ENCODE measurements at regions not wholly inside any gene's neighbourhood (a gene's known extent, or its start where the extent isn't known, plus 50 kb on each side); places are given as distances from the start of the nearest gene placed in this dataset.
A peak's percentile ranks its signal among the peaks of the same experiment; 100 is the strongest.
"Not testable (repeated sequence)": the region's sequence is repeated elsewhere in the genome, so short reads cannot be mapped to it uniquely, and the experiment has no call there.

DNA sequence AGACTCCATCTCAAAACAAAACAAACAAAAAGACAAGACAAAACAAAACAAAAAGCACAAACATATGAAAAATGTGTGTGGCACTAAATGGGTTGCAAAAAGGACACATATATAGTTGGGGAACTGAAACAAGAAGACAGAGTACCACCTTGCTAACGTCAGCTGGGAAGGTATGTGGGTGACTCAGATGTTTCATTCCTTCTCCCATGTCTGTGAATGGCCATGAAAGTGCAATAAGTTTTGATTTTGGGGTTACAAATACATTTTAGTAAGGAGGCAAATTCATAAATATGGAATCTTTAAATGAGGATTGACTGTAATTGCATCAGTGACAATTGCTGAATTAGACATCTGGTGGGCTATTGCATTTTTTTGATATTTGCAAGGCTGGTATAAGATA is 81.6 kb upstream of the KLF4 start:
- ATAC-seq (ENCODE audit: low FRiP score) (no peak), DNase-seq (ENCODE audit: low spot score) (no peak)
- TF ChIP-seq, protein P1, sequence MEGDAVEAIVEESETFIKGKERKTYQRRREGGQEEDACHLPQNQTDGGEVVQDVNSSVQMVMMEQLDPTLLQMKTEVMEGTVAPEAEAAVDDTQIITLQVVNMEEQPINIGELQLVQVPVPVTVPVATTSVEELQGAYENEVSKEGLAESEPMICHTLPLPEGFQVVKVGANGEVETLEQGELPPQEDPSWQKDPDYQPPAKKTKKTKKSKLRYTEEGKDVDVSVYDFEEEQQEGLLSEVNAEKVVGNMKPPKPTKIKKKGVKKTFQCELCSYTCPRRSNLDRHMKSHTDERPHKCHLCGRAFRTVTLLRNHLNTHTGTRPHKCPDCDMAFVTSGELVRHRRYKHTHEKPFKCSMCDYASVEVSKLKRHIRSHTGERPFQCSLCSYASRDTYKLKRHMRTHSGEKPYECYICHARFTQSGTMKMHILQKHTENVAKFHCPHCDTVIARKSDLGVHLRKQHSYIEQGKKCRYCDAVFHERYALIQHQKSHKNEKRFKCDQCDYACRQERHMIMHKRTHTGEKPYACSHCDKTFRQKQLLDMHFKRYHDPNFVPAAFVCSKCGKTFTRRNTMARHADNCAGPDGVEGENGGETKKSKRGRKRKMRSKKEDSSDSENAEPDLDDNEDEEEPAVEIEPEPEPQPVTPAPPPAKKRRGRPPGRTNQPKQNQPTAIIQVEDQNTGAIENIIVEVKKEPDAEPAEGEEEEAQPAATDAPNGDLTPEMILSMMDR (IDR thresholded peaks at IDR 0.05): no peak

- TF ChIP-seq, protein P1 (IDR thresholded peaks at IDR 0.05): no peak
- DNase-seq (ENCODE audit: low spot score): no peak
- ATAC-seq (ENCODE audit: low FRiP score): peak; percentile 63
Observed at GRCh38 chr9:107569174-107569573, 79.6 kb upstream of the KLF4 start.

DNA sequence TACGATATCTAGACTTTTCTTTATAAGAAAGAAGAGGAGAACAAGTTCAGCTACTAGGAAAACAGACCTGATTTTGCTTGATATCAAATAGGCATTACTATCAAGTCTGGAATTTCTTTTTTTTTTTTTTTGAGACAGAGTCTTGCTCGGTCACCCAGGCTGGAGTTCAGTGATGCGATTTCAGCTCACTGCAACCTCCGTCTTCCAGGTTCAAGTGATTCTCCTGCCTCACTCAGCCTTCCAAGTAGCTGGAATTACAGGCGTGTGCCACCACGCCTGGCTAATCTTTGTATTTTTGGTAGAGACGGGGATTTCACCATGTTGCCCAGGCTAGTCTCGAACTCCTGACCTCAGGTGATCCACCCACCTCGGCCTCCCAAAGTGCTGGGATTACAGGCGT is 78.8 kb upstream of the KLF4 start:
- not testable (repeated sequence) for DNase-seq (ENCODE audit: low spot score); ATAC-seq (ENCODE audit: low FRiP score)

- TF ChIP-seq, protein P1 (IDR thresholded peaks at IDR 0.05): no peak
- DNase-seq (ENCODE audit: low spot score) (no peak), ATAC-seq (ENCODE audit: low FRiP score) (no peak)
Observed at GRCh38 chr9:107567462-107567861, 77.9 kb upstream of the KLF4 start.

- ATAC-seq (ENCODE audit: low FRiP score) (no peak), DNase-seq (ENCODE audit: low spot score) (no peak)
- TF ChIP-seq, protein P1 (IDR thresholded peaks at IDR 0.05): no peak
Observed at GRCh38 chr9:107566611-107567061, 77.1 kb upstream of the KLF4 start.

DNA sequence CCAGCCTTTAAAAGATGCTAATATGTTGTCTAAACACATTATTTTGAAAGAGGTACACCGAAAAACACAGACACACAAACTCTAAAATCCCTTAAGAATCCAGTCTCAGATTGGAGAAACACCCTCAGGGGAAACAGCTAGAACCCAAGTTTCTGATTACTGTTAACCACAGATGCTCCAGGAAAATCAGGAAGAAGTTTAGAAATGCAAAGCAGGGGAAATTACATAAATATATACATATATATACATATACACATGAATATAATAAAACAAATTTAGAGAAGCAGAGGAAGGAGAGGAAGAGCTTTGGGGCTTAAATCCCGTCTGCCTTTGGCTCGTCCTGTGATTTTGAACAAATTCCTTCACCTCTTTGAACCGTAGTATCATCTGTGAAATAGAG is 73.2 kb upstream of the KLF4 start:
- DNase-seq (ENCODE audit: low spot score) (no peak), ATAC-seq (ENCODE audit: low FRiP score) (no peak)
- TF ChIP-seq, protein P1 (IDR thresholded peaks at IDR 0.05): no peak

GRCh38 chr9:107559494-107560086 is 70.0 kb upstream of the KLF4 start:
- ATAC-seq (ENCODE audit: low FRiP score) (no peak), DNase-seq (ENCODE audit: low spot score) (no peak)
- TF ChIP-seq, protein P1 (IDR thresholded peaks at IDR 0.05): no peak
